Hepatocyte (in vitro differentiated cells): ENCODE measurements at regions not wholly inside any gene's neighbourhood (a gene's known extent, or its start where the extent isn't known, plus 50 kb on each side); places are given as distances from the start of the nearest gene placed in this dataset.

Experiments
- EZH2 ChIP-seq: fragments of 200-600 bp; sonication (generic); IDR thresholded peaks from 2 replicates; pipeline ENCODE4 v1.6.1; 2016; ENCODE audit warnings: antibody characterized with exemption, mild to moderate bottlenecking, borderline replicate concordance
- TF ChIP-seq, protein P1 (sequence below): fragments of 200-600 bp; sonication (generic); IDR thresholded peaks from 2 replicates; pipeline ENCODE4 v1.5.1; 2016; ENCODE audit warnings: antibody characterized with exemption, mild to moderate bottlenecking; ENCODE audit not compliant: poor library complexity

DNA sequence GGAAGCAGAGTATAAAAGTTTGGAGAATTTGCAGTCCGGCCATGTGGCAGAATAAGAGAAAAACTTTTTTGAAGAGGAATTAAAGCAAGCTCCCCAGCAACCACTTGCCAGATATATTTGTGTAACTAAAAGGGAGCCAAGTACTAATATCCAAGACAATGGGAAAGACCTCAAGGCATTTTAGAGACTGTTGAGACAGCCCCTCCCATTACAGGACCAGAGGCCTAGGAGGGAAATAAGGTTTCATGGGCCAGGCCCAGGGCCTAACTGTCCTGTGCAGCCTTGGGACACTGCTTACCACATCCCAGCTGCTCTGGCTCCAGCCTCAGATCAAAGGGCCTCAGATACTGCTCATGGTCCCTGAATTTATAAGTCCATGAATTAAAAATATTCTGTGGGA, 659.4 kb downstream of the PCDH19 start:
- TF ChIP-seq, protein P1, sequence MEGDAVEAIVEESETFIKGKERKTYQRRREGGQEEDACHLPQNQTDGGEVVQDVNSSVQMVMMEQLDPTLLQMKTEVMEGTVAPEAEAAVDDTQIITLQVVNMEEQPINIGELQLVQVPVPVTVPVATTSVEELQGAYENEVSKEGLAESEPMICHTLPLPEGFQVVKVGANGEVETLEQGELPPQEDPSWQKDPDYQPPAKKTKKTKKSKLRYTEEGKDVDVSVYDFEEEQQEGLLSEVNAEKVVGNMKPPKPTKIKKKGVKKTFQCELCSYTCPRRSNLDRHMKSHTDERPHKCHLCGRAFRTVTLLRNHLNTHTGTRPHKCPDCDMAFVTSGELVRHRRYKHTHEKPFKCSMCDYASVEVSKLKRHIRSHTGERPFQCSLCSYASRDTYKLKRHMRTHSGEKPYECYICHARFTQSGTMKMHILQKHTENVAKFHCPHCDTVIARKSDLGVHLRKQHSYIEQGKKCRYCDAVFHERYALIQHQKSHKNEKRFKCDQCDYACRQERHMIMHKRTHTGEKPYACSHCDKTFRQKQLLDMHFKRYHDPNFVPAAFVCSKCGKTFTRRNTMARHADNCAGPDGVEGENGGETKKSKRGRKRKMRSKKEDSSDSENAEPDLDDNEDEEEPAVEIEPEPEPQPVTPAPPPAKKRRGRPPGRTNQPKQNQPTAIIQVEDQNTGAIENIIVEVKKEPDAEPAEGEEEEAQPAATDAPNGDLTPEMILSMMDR = no peak
- no peak for TF ChIP-seq EZH2
